GM12872 (cell line): ENCODE measurements at regions not wholly inside any gene's neighbourhood (a gene's known extent, or its start where the extent isn't known, plus 50 kb on each side); places are given as distances from the start of the nearest gene placed in this dataset.

ENCODE experiments used
- CTCF ChIP-seq: IDR thresholded peaks from 3 replicates; pipeline ENCODE4 v1.5.1; 2011; ENCODE audit warnings: low read depth, mild to moderate bottlenecking, low read length, moderate library complexity; ENCODE audit not compliant: insufficient read depth

DNA sequence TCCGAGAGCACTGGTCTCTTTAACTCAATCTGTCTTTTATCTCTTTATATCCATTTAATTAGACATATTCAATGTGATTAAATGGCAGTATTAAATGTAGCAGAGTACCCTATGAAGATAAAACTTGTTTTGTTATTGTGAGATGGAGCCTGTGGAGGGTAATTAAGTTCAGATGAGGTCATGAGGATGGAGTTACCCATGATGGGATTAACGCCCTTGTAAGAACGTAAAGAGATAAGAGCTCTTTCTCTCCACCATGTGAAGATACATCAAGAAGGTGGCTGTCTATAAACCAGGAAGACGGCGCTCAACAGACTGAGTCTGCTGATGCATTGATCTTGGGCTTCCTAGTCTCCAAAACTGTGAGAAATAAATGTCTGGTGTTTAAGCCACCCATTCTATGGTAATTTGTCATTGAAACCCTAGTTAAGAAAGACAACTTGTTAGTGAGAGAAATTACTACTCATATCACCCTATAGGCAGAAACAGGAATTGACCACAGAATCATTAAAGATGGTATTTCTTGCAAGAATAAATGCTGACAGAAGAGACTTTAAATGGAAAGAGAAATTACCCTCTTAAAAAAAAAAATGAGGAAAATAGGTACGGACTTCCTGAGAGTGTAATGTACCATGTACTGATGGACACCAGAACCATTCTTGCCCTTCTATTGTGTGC lies 738.7 kb upstream of the CHAC2 start:
- TF ChIP-seq CTCF: no peak

DNA sequence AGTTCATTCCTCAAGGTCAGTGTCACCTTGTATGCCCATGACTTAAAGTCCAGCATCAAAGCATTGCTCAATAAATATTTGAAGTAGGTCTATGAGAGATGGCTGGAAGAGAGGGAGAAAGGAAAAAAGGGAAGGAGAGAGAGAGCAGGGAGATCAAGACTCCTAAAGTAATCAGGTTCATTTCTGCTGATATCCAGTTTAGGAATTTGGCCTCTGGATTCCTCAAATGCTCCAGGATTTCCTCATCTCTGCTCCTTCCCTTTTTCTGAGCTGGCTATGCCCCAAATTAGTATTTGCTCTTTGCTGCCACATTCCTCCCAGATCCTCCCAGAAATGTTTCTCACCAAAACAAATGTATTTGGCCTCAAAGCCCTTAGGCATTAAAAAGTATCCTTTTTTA lies 739.4 kb upstream of the CHAC2 start:
- TF ChIP-seq CTCF: no peak

DNA sequence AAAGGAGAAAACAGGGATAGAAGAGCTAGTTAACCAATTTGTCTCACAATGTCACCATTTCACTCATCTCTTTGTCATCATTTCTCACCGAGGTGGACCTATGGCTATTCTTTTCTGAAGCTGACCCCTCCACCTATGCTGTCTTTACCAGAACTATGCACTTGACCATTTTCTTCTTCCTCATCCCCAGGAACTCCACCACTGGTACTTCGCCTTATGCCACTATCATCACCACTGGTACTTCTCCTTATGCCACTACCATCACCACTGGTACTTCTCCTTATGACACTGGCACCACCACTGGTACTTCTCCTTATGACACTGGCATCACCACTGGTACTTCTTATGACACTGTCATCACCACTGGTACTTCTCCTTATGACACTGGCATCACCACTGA lies 745.8 kb upstream of the CHAC2 start:
- TF ChIP-seq CTCF: no peak

DNA sequence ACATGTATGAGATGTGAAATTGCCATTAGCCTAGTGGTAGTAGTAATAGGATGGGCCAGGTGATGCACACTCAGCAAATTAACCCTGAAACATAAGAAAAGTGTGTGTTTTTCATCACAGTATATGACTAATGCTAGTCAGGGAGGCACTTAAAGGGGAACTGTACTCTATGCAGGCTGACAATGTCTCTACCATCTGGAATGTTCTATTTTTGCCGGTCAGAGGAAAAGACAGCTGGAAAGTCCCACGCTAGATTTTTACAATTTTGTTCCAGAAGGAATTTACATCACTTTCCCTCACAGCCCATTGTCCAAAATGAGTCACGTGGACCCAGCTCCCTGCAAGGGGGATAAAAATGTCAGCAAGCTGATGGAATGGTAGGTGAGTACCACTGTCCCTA lies 746.3 kb upstream of the CHAC2 start:
- TF ChIP-seq CTCF: no peak

GRCh38 chr2:53018825-53019425 lies 748.7 kb upstream of the CHAC2 start:
- TF ChIP-seq CTCF: no peak

GRCh38 chr2:53006980-53007379 lies 760.6 kb upstream of the CHAC2 start:
- no peak for TF ChIP-seq CTCF

GRCh38 chr2:53004413-53004812 lies 763.2 kb upstream of the CHAC2 start:
- no peak for TF ChIP-seq CTCF
